Liver (tissue), 8 donors: ENCODE measurements at regions not wholly inside any gene's neighbourhood (a gene's known extent, or its start where the extent isn't known, plus 50 kb on each side); places are given as distances from the start of the nearest gene placed in this dataset.

Experiments used
- DNase-seq: peaks from one replicate; pipeline ENCODE4 v3.0.0-alpha.2; 2017; ENCODE audit warnings: low spot score
- H3K27ac ChIP-seq, 2 donors: one replicate each; pipeline ENCODE4 v1.7.0; 2013; ENCODE audit warnings: inconsistent platforms in 2 of 2, low read length in 2 of 2, control low read depth in 1 of 2, low read depth in 1 of 2, mild to moderate bottlenecking in 1 of 2
- H3K27me3 ChIP-seq, 4 donors: one replicate each; pipeline versions ENCODE4 v1.6.1 to v1.7.0; 2013; ENCODE audit warnings: low read length in 3 of 4, inconsistent platforms in 1 of 4, mild to moderate bottlenecking in 1 of 4, moderate library complexity in 1 of 4; ENCODE audit not compliant: control insufficient read depth in 4 of 4, insufficient read depth in 4 of 4
- H3K36me3 ChIP-seq, 4 donors: one replicate each; pipeline versions ENCODE4 v1.6.1 to v1.7.0; 2013; ENCODE audit warnings: low read length in 3 of 4, mild to moderate bottlenecking in 3 of 4, low read depth in 1 of 4, moderate library complexity in 1 of 4; ENCODE audit not compliant: control insufficient read depth in 4 of 4, insufficient read depth in 3 of 4
- H3K4me1 ChIP-seq, 4 donors: one replicate each; pipeline versions ENCODE4 v1.6.1 to v1.7.0; 2013; ENCODE audit warnings: low read length in 3 of 4, mild to moderate bottlenecking in 3 of 4, moderate library complexity in 1 of 4; ENCODE audit not compliant: control insufficient read depth in 4 of 4, insufficient read depth in 4 of 4
- H3K4me3 ChIP-seq, 3 donors: one replicate each; pipeline versions ENCODE4 v1.6.1 to v1.7.0; 2013; ENCODE audit warnings: low read length in 3 of 3, control low read depth in 1 of 3, low read depth in 1 of 3, mild to moderate bottlenecking in 1 of 3
- H3K9ac ChIP-seq, 2 donors: one replicate each; pipeline ENCODE4 v1.7.0; 2013; ENCODE audit warnings: low read length in 2 of 2, mild to moderate bottlenecking in 2 of 2, moderate library complexity in 2 of 2, control low read depth in 1 of 2, low read depth in 1 of 2
- H3K9me3 ChIP-seq, 4 donors: one replicate each; pipeline versions ENCODE4 v1.6.1 to v1.7.0; 2013; ENCODE audit warnings: low read length in 3 of 4; ENCODE audit not compliant: control insufficient read depth in 4 of 4
- ATF3 ChIP-seq: IDR thresholded peaks from 2 replicates; pipeline ENCODE4 v1.6.1; 2016; ENCODE audit warnings: antibody characterized with exemption
- CTCF ChIP-seq: fragments of 150-350 bp; IDR thresholded peaks from 2 replicates; pipeline ENCODE4 v1.5.1; 2017; ENCODE audit warnings: improper control_type of control experiment, low read depth, low read length; ENCODE audit not compliant: missing input control
- EGR1 ChIP-seq, 2 donors: IDR thresholded peaks; 2 replicates each; pipeline ENCODE4 v1.6.1; 2016 to 2018; ENCODE audit warnings: antibody characterized with exemption in 2 of 2, low read depth in 2 of 2
- FOXA1 ChIP-seq: IDR thresholded peaks from 2 replicates; pipeline ENCODE4 v1.6.1; 2016; ENCODE audit warnings: antibody characterized with exemption
- FOXA2 ChIP-seq: IDR thresholded peaks from 2 replicates; pipeline ENCODE4 v1.6.1; 2016; ENCODE audit warnings: antibody characterized with exemption
- GABPA ChIP-seq, 2 donors: IDR thresholded peaks in 1 of 2; conservative IDR thresholded peaks in 1 of 2; 2 replicates each; pipeline ENCODE4 v1.6.1; 2016; ENCODE audit warnings: antibody characterized with exemption in 2 of 2, mild to moderate bottlenecking in 1 of 2, moderate library complexity in 1 of 2
- HNF4A ChIP-seq, 2 donors: conservative IDR thresholded peaks; 2 replicates each; pipeline ENCODE4 v1.6.1; 2016; ENCODE audit warnings: antibody characterized with exemption in 2 of 2, mild to moderate bottlenecking in 2 of 2
- HNF4G ChIP-seq: IDR thresholded peaks from 2 replicates; pipeline ENCODE4 v1.6.1; 2016; ENCODE audit warnings: antibody characterized with exemption
- JUND ChIP-seq, 2 donors: IDR thresholded peaks; 2 replicates each; pipeline ENCODE4 v1.6.1; 2016; ENCODE audit warnings: antibody characterized with exemption in 2 of 2
- MAX ChIP-seq: IDR thresholded peaks from 2 replicates; pipeline ENCODE4 v1.6.1; 2016; ENCODE audit warnings: antibody characterized with exemption
- NR2F2 ChIP-seq: IDR thresholded peaks from 2 replicates; pipeline ENCODE4 v1.6.1; 2016; ENCODE audit warnings: antibody characterized with exemption
- RAD21 ChIP-seq, 2 donors: IDR thresholded peaks; 2 replicates each; pipeline ENCODE4 v1.6.1; 2016; ENCODE audit warnings: antibody characterized with exemption in 2 of 2, mild to moderate bottlenecking in 2 of 2
- REST ChIP-seq: IDR thresholded peaks from 2 replicates; pipeline ENCODE4 v1.6.1; 2016; ENCODE audit warnings: antibody characterized with exemption, mild to moderate bottlenecking
- RXRA ChIP-seq, 2 donors: IDR thresholded peaks; 2 replicates each; pipeline ENCODE4 v1.6.1; 2017 to 2018; ENCODE audit warnings: antibody characterized with exemption in 2 of 2, mild to moderate bottlenecking in 1 of 2
- SP1 ChIP-seq: IDR thresholded peaks from 2 replicates; pipeline ENCODE4 v1.6.1; 2018; ENCODE audit warnings: antibody characterized with exemption, mild to moderate bottlenecking
- TAF1 ChIP-seq: conservative IDR thresholded peaks from 2 replicates; pipeline ENCODE4 v1.6.1; 2016; ENCODE audit warnings: antibody characterized with exemption, mild to moderate bottlenecking
- ZBTB33 ChIP-seq: IDR thresholded peaks from 2 replicates; pipeline ENCODE4 v1.6.1; 2016; ENCODE audit warnings: antibody characterized with exemption
- WGBS: extraction: QIAGEN DNeasy Blood & Tissue Kit; methylation state at CpG from one replicate; pipeline ENCODE4 v1.1.7; 2013; 5-methylcytosine and 5-hydroxymethylcytosine counted together
- donor health status: healthy.
- donor health status: healthy.
- donor health status: healthy.
- donor health status: healthy.
- donor health status: healthy.

- Histone ChIP-seq H3K9me3 (peaks cover 0 to 2% (median 0%) of the 10 kb centered on the region in 4 donors), H3K9ac (no peak overlapping the region), H3K4me3 (no peak overlapping the region), H3K27ac (no peak overlapping the region), H3K4me1 (peaks cover 0 to 1% (median under 1%) of the 10 kb centered on the region in 4 donors), H3K36me3 (no peaks in the 10 kb centered on the region), H3K27me3 (no peaks in the 10 kb centered on the region)
- no peak for TF ChIP-seq CTCF
- TF ChIP-seq ATF3, result no peak
- TF ChIP-seq TAF1, result no peak
- TF ChIP-seq SP1, result no peak
- no peak for TF ChIP-seq FOXA2
- 95% methylated on average over 4 of the region's 4 CpGs for WGBS
- DNase-seq, result no peak
Observed at GRCh38 chr6:168255283-168255881, 64.2 kb downstream of the DACT2 start.

GRCh38 chr6:168252267-168252666, 67.3 kb downstream of the DACT2 start:
- no peak overlapping the region for H3K4me3 ChIP-seq
- 72% methylated on average over 4 of the region's 4 CpGs for WGBS

More at GRCh38 chr6:168252267-168252666, 67.3 kb downstream of the DACT2 start:
- no peak overlapping the region for H3K27ac ChIP-seq
- DNase-seq, result no peak
- H3K4me1 ChIP-seq, result peaks cover 0 to 4% (median 2%) of the 10 kb centered on the region in 4 donors
- no peaks in the 10 kb centered on the region for H3K27me3 ChIP-seq
- H3K9me3 ChIP-seq, result peaks cover 0 to 2% (median 0%) of the 10 kb centered on the region in 4 donors
- no peak overlapping the region for H3K9ac ChIP-seq
- H3K36me3 ChIP-seq, result no peaks in the 10 kb centered on the region
- TF ChIP-seq FOXA1 (no peak), HNF4A (conservative IDR thresholded peaks at IDR 0.05) (no peak), EGR1 (IDR thresholded peaks at IDR 0.05; ENCODE audit: low read depth in 2 of 2) (no peak), REST (no peak), TAF1 (no peak), RXRA (IDR thresholded peaks at IDR 0.05) (no peak), ATF3 (no peak), RAD21 (IDR thresholded peaks at IDR 0.05) (no peak), JUND (IDR thresholded peaks at IDR 0.05) (no peak), FOXA2 (no peak), GABPA (IDR thresholded peaks at IDR 0.05 in 1 of 2, conservative IDR thresholded peaks at IDR 0.05 in 1 of 2) (no peak), ZBTB33 (no peak), MAX (no peak), HNF4G (no peak), NR2F2 (no peak)
